GM23338 (cell line): ENCODE measurements at regions not wholly inside any gene's neighbourhood (a gene's known extent, or its start where the extent isn't known, plus 50 kb on each side); places are given as distances from the start of the nearest gene placed in this dataset.

Experiments used
- ATAC-seq: fragments of 200-7000 bp; cut with Tn5 transposase; 3 replicates; pipeline ENCODE4 v1.9.1; 2020
- DNase-seq: peaks from one replicate; pipeline ENCODE4 v3.0.0-alpha.2; 2015; ENCODE audit warnings: low spot score
- H2AFZ ChIP-seq: fragments of 200-600 bp; sonication (generic); 2 replicates; pipeline ENCODE4 v1.8.0; 2016; ENCODE audit warnings: antibody characterized with exemption, mild to moderate bottlenecking, moderate library complexity
- H3F3A ChIP-seq: fragments of 200-600 bp; sonication (generic); replicated peaks from 2 replicates; pipeline ENCODE4 v1.8.0; 2017; ENCODE audit warnings: antibody characterized with exemption, mixed run types, low read depth
- H3K27ac ChIP-seq: fragments of 200-600 bp; sonication (generic); 2 replicates; pipeline ENCODE4 v1.6.1; 2016; ENCODE audit warnings: low read depth
- H3K27me3 ChIP-seq: fragments of 200-600 bp; sonication (generic); 2 replicates; pipeline ENCODE4 v1.8.0; 2016; ENCODE audit warnings: mild to moderate bottlenecking, mixed run types, moderate library complexity; ENCODE audit not compliant: insufficient read depth
- H3K36me3 ChIP-seq: fragments of 200-600 bp; sonication (generic); 2 replicates; pipeline ENCODE4 v1.8.0; 2016; ENCODE audit warnings: mild to moderate bottlenecking; ENCODE audit not compliant: insufficient read depth
- H3K4me1 ChIP-seq: fragments of 200-600 bp; sonication (generic); 2 replicates; pipeline ENCODE4 v1.8.0; 2016; ENCODE audit warnings: mild to moderate bottlenecking, moderate library complexity; ENCODE audit not compliant: insufficient read depth
- H3K4me2 ChIP-seq: fragments of 200-600 bp; sonication (generic); 2 replicates; pipeline ENCODE4 v1.7.1; 2017; ENCODE audit warnings: mixed run types
- H3K4me3 ChIP-seq: fragments of 200-600 bp; sonication (generic); 2 replicates; pipeline ENCODE4 v1.6.1; 2016; ENCODE audit warnings: mixed run types
- H3K79me2 ChIP-seq: fragments of 200-600 bp; sonication (generic); replicated peaks from 2 replicates; pipeline ENCODE4 v1.8.0; 2017; ENCODE audit warnings: mild to moderate bottlenecking; ENCODE audit not compliant: insufficient read depth
- H3K9me2 ChIP-seq: fragments of 200-600 bp; sonication (generic); 2 replicates; pipeline ENCODE4 v1.8.0; 2017; ENCODE audit not compliant: insufficient read depth
- H4K20me1 ChIP-seq: fragments of 200-600 bp; sonication (generic); replicated peaks from 2 replicates; pipeline ENCODE4 v1.8.0; 2017; ENCODE audit warnings: mild to moderate bottlenecking; ENCODE audit not compliant: insufficient read depth
- H3K27ac Mint-ChIP-seq: 2 replicates; pipeline ENCODE4 v1.8.0; 2020; ENCODE audit warnings: inconsistent platforms, mild to moderate bottlenecking, moderate library complexity, mixed read lengths
- H3K27me3 Mint-ChIP-seq: 3 replicates; pipeline ENCODE4 v1.8.0; 2022; ENCODE audit warnings: low read depth, mild to moderate bottlenecking, moderate library complexity, mixed read lengths, inconsistent platforms; ENCODE audit not compliant: insufficient read depth, poor library complexity
- H3K36me3 Mint-ChIP-seq: 3 replicates; pipeline ENCODE4 v1.8.0; 2021; ENCODE audit warnings: low read depth, mild to moderate bottlenecking, inconsistent platforms, moderate library complexity, mixed read lengths
- H3K4me1 Mint-ChIP-seq: 3 replicates; pipeline ENCODE4 v1.8.0; 2020; ENCODE audit warnings: mild to moderate bottlenecking, inconsistent platforms, mixed read lengths
- H3K4me3 Mint-ChIP-seq: 3 replicates; pipeline ENCODE4 v1.8.0; 2021; ENCODE audit warnings: moderate library complexity, mild to moderate bottlenecking, inconsistent platforms, mixed read lengths
- H3K9me3 Mint-ChIP-seq: 3 replicates; pipeline ENCODE4 v1.8.0; 2020; ENCODE audit warnings: moderate library complexity, mild to moderate bottlenecking, inconsistent platforms, mixed read lengths
- CREB1 ChIP-seq: fragments of 250-450 bp; sonication (Bioruptor Pico); IDR thresholded peaks from 2 replicates; pipeline ENCODE4 v1.5.0; 2020; ENCODE audit warnings: low read depth, mild to moderate bottlenecking, moderate library complexity
- CTCF ChIP-seq, 2 experiments: fragments of 200-600 bp in 1 of 2; sonication (generic) in 1 of 2; conservative IDR thresholded peaks; 2 replicates each; pipeline versions ENCODE4 v1.5.1 to v1.6.1; 2016 to 2017; ENCODE audit warnings: antibody characterized with exemption in 2 of 2, low read depth in 2 of 2, mild to moderate bottlenecking in 2 of 2, moderate library complexity in 1 of 2
- REST ChIP-seq: IDR thresholded peaks from one replicate; pipeline ENCODE4 v1.6.1; 2018; ENCODE audit warnings: antibody characterized with exemption; ENCODE audit not compliant: unreplicated experiment
- ZNF462 ChIP-seq: fragments of 250-450 bp; sonication (Bioruptor Pico); IDR thresholded peaks from 2 replicates; pipeline ENCODE4 v1.5.0; 2020; ENCODE audit warnings: mild to moderate bottlenecking, moderate library complexity

- TF ChIP-seq REST (no peak), CTCF (conservative IDR thresholded peaks at IDR 0.05; ENCODE audit: low read depth in 2 of 2) (no peak)
These were observed 72.4 kb upstream of the KDM7A start (continued) for GRCh38 chr7:140249036-140249806.

GRCh38 chr7:140247559-140247958, 70.8 kb upstream of the KDM7A start:
- H3F3A ChIP-seq = no peaks in the 10 kb centered on the region
- ATAC-seq = peak; percentile 39; the same call in 1 of the 3 replicates
- DNase-seq = no peak
- H3K4me1 ChIP-seq = no peaks in the 10 kb centered on the region
- H2AFZ ChIP-seq = no peak overlapping the region
- H3K27me3 ChIP-seq = no peaks in the 10 kb centered on the region
- no peaks in the 10 kb centered on the region for H3K79me2 ChIP-seq
- H3K9me2 ChIP-seq = no peaks in the 10 kb centered on the region
- no peak overlapping the region for H3K27ac ChIP-seq
- Mint-ChIP-seq H3K9me3 (no peaks in the 10 kb centered on the region), H3K27me3 (peaks cover 2% of the 10 kb centered on the region), H3K36me3 (no peaks in the 10 kb centered on the region), H3K27ac (no peak overlapping the region), H3K4me3 (no peak overlapping the region), H3K4me1 (no peaks in the 10 kb centered on the region)
- TF ChIP-seq CREB1 (CRISPR knock-in tag) = no peak
- no peak for TF ChIP-seq CTCF (conservative IDR thresholded peaks at IDR 0.05; ENCODE audit: low read depth in 2 of 2)
- TF ChIP-seq ZNF462 (CRISPR knock-in tag) = no peak
- no peaks in the 10 kb centered on the region for H3K36me3 ChIP-seq
- no peaks in the 10 kb centered on the region for H4K20me1 ChIP-seq
- H3K4me3 ChIP-seq = no peak overlapping the region
- H3K4me2 ChIP-seq = no peak overlapping the region
